ENCODE measurements at regions not wholly inside any gene's neighbourhood (a gene's known extent, or its start where the extent isn't known, plus 50 kb on each side); places are given as distances from the start of the nearest gene placed in this dataset.

DNA sequence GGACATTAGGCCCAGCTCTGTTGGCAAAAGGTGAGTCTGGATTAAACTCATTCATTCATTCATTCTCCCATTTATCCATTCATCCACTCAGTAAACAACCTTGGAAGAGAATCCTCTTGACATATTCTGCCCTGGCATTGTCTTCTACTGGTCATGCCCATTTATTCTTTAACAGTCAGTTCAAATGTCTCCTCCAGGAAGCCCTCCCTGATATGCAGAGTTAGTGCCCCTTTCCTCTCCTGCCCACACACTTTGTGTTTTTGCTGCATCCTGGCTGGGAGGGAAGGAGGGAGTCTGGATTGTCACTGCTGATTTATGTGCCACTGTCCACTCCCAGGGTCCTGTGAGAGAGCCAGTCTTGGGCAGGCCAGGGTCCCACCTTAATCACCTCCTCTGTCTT lies 600.3 kb downstream of the MATN1 start:
- Histone ChIP-seq H3K36me3 (ENCODE audit: insufficient read depth, low read length) (no peaks in the 10 kb centered on the region), H4K20me1 (ENCODE audit: insufficient read depth, low read length) (no peaks in the 10 kb centered on the region), H2AFZ (ENCODE audit: low read depth, low read length) (no peak overlapping the region), H3K79me2 (ENCODE audit: insufficient read depth, low read length) (no peaks in the 10 kb centered on the region), H3K9ac (ENCODE audit: low read length) (no peak overlapping the region), H3K4me1 (ENCODE audit: insufficient read depth, low read length) (no peaks in the 10 kb centered on the region), H3K4me3 (ENCODE audit: insufficient read depth, low read depth, low read length) (no peak overlapping the region), H3K9me3 (ENCODE audit: insufficient read depth, low read depth, low read length) (no peaks in the 10 kb centered on the region), H3K4me2 (ENCODE audit: low read length) (no peak overlapping the region), H3K27ac (ENCODE audit: low read depth, low read length) (no peak overlapping the region), H3K27me3 (ENCODE audit: insufficient read depth, low read length) (peaks cover 2% of the 10 kb centered on the region)
- Mint-ChIP-seq H3K27ac (ENCODE audit: unreplicated experiment) (no peak overlapping the region), H3K4me1 (ENCODE audit: low read depth, unreplicated experiment) (peaks cover 8% of the 10 kb centered on the region), H3K9me3 (ENCODE audit: unreplicated experiment) (peaks cover 5% of the 10 kb centered on the region), H3K27me3 (ENCODE audit: low read depth, unreplicated experiment) (peaks cover 61% of the 10 kb centered on the region), H3K36me3 (ENCODE audit: low read depth, unreplicated experiment) (no peaks in the 10 kb centered on the region), H3K4me3 (ENCODE audit: unreplicated experiment) (no peak overlapping the region)
- DNase-seq (ENCODE audit: low read depth) (no peak), FAIRE-seq (no peak)
- TF ChIP-seq EZH2 (IDR thresholded peaks at IDR 0.05; ENCODE audit: insufficient read depth, low read length): no peak
- TF ChIP-seq, protein P1, sequence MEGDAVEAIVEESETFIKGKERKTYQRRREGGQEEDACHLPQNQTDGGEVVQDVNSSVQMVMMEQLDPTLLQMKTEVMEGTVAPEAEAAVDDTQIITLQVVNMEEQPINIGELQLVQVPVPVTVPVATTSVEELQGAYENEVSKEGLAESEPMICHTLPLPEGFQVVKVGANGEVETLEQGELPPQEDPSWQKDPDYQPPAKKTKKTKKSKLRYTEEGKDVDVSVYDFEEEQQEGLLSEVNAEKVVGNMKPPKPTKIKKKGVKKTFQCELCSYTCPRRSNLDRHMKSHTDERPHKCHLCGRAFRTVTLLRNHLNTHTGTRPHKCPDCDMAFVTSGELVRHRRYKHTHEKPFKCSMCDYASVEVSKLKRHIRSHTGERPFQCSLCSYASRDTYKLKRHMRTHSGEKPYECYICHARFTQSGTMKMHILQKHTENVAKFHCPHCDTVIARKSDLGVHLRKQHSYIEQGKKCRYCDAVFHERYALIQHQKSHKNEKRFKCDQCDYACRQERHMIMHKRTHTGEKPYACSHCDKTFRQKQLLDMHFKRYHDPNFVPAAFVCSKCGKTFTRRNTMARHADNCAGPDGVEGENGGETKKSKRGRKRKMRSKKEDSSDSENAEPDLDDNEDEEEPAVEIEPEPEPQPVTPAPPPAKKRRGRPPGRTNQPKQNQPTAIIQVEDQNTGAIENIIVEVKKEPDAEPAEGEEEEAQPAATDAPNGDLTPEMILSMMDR (IDR thresholded peaks at IDR 0.05; ENCODE audit: insufficient read depth, low read depth, low read length): no peak

DNA sequence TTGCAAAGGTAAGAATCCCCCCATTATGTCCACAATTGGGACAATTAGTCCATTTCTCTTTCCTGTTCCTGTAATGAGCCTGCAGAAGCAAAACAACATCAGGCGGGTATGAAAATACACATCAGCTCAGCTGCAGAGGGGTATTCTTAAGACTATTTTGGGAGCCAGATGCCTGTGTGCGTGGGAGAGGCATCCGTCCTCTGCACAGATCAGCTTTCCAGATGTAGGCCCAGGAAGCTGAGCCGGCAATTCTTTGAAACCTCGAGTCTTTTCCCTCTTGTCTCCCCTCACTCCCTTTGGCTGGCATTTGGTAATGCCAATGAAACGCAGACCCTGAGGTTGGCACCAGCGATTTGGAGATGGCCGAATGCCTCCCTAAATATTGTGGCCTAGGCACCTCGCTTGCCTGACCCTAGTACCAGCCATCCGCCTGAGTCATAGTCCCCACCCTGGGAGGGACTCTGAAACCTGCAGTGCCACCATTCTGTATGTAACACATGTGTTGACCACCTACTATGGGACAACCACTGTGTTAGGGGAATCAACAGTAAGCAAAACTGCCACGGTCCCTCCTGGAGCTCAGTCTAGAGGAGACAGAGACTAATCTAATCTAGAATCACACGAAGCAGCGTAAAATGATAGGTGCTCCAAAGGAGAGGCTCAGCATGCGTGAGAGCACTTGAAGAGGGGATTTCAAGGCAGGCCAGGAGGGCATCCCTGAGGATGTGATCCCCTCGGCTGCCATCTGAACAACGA lies 603.0 kb downstream of the MATN1 start:
- H3K36me3 Mint-ChIP-seq (ENCODE audit: low read depth, unreplicated experiment): no peaks in the 10 kb centered on the region
- Histone ChIP-seq H3K4me1 (ENCODE audit: insufficient read depth, low read length) (no peaks in the 10 kb centered on the region), H3K36me3 (ENCODE audit: insufficient read depth, low read length) (no peaks in the 10 kb centered on the region), H3K4me3 (ENCODE audit: insufficient read depth, low read depth, low read length) (no peak overlapping the region), H3K27ac (ENCODE audit: low read depth, low read length) (no peak overlapping the region), H3K4me2 (ENCODE audit: low read length) (no peak overlapping the region), H3K9ac (ENCODE audit: low read length) (no peak overlapping the region), H4K20me1 (ENCODE audit: insufficient read depth, low read length) (no peaks in the 10 kb centered on the region), H3K79me2 (ENCODE audit: insufficient read depth, low read length) (no peaks in the 10 kb centered on the region), H3K9me3 (ENCODE audit: insufficient read depth, low read depth, low read length) (no peaks in the 10 kb centered on the region), H2AFZ (ENCODE audit: low read depth, low read length) (no peak overlapping the region), H3K27me3 (ENCODE audit: insufficient read depth, low read length) (peaks cover 2% of the 10 kb centered on the region)
- no peak overlapping the region for H3K4me3 Mint-ChIP-seq (ENCODE audit: unreplicated experiment)
- peaks cover 8% of the 10 kb centered on the region for H3K4me1 Mint-ChIP-seq (ENCODE audit: low read depth, unreplicated experiment)
- FAIRE-seq (no peak), DNase-seq (ENCODE audit: low read depth) (no peak)
- peaks cover 5% of the 10 kb centered on the region for H3K9me3 Mint-ChIP-seq (ENCODE audit: unreplicated experiment)
- no peak for TF ChIP-seq EZH2 (IDR thresholded peaks at IDR 0.05; ENCODE audit: insufficient read depth, low read length)
- TF ChIP-seq, protein P1 (IDR thresholded peaks at IDR 0.05; ENCODE audit: insufficient read depth, low read depth, low read length): no peak
- peaks cover 59% of the 10 kb centered on the region for H3K27me3 Mint-ChIP-seq (ENCODE audit: low read depth, unreplicated experiment)
- H3K27ac Mint-ChIP-seq (ENCODE audit: unreplicated experiment): no peak overlapping the region

DNA sequence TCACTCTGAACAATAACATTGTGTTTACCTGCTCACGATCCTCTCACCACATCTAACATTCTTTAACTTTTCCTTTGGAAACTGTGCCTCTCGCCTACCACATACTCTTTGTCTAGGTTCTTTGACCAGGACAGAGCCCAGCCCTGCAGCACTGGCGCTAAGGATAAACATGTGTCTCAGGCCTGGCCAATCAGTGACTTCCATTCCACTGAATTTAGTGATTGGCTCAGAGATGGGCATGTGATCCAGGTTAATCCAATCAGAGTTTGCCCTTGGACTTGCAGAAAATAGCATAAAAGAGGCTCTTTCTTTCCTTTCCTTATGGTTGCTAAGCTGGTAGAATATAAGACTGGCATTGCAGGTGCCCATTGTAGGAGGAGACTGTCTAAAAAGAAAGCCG lies 605.7 kb downstream of the MATN1 start:
- H4K20me1 ChIP-seq (ENCODE audit: insufficient read depth, low read length): no peaks in the 10 kb centered on the region
- H3K4me1 ChIP-seq (ENCODE audit: insufficient read depth, low read length): no peaks in the 10 kb centered on the region
- H3K79me2 ChIP-seq (ENCODE audit: insufficient read depth, low read length): no peaks in the 10 kb centered on the region
- Mint-ChIP-seq H3K27me3 (ENCODE audit: low read depth, unreplicated experiment) (peaks cover 48% of the 10 kb centered on the region), H3K4me3 (ENCODE audit: unreplicated experiment) (no peak overlapping the region), H3K9me3 (ENCODE audit: unreplicated experiment) (peaks cover 3% of the 10 kb centered on the region), H3K4me1 (ENCODE audit: low read depth, unreplicated experiment) (peaks cover 8% of the 10 kb centered on the region), H3K27ac (ENCODE audit: unreplicated experiment) (no peak overlapping the region), H3K36me3 (ENCODE audit: low read depth, unreplicated experiment) (no peaks in the 10 kb centered on the region)
- H3K36me3 ChIP-seq (ENCODE audit: insufficient read depth, low read length): no peaks in the 10 kb centered on the region
- no peak overlapping the region for H3K9ac ChIP-seq (ENCODE audit: low read length)
- FAIRE-seq (no peak), DNase-seq (ENCODE audit: low read depth) (no peak)
- TF ChIP-seq EZH2 (IDR thresholded peaks at IDR 0.05; ENCODE audit: insufficient read depth, low read length): no peak
- TF ChIP-seq, protein P1 (IDR thresholded peaks at IDR 0.05; ENCODE audit: insufficient read depth, low read depth, low read length): no peak
- H3K4me2 ChIP-seq (ENCODE audit: low read length): no peak overlapping the region
- H3K4me3 ChIP-seq (ENCODE audit: insufficient read depth, low read depth, low read length): no peak overlapping the region
- no peak overlapping the region for H3K27ac ChIP-seq (ENCODE audit: low read depth, low read length)
- H3K9me3 ChIP-seq (ENCODE audit: insufficient read depth, low read depth, low read length): no peaks in the 10 kb centered on the region
- H2AFZ ChIP-seq (ENCODE audit: low read depth, low read length): no peak overlapping the region
- peaks cover 2% of the 10 kb centered on the region for H3K27me3 ChIP-seq (ENCODE audit: insufficient read depth, low read length)
